Left renal cortex interstitium (tissue), 4 donors: ENCODE measurements at regions not wholly inside any gene's neighbourhood (a gene's known extent, or its start where the extent isn't known, plus 50 kb on each side); places are given as distances from the start of the nearest gene placed in this dataset.
"Not testable (repeated sequence)": the region's sequence is repeated elsewhere in the genome, so short reads cannot be mapped to it uniquely, and the experiment has no call there.

ENCODE experiments used
- DNase-seq, 4 donors: peaks; one replicate each; pipeline ENCODE4 v3.0.0-alpha.2; 2013; ENCODE audit warnings: low read depth in 4 of 4, low spot score in 2 of 4, missing footprints in 1 of 4

- DNase-seq: no peak
Measured at GRCh38 chr15:56812221-56812620, 78.9 kb upstream of the ZNF280D start.

DNA sequence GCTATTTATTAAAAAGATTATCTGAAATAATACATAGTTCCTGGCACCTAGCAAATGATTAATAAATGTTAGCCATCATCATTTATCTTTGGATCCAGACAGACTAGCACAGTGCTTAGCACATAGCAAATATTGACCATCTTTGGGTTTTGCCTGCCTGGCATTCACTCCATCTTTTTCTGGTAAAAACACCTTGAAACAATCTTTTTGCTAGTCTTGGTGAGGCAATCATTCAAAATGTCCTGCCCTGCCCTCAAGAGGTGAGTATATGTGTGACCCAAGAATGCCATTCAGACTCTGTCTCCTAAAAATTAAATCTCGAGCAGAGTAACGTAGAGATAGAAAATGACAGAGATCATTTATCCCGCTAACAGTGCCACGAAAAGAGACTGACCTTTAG lies 78.3 kb upstream of the ZNF280D start:
- DNase-seq: no peak

GRCh38 chr15:56808160-56808559 lies 74.9 kb upstream of the ZNF280D start:
- no peak for DNase-seq

DNA sequence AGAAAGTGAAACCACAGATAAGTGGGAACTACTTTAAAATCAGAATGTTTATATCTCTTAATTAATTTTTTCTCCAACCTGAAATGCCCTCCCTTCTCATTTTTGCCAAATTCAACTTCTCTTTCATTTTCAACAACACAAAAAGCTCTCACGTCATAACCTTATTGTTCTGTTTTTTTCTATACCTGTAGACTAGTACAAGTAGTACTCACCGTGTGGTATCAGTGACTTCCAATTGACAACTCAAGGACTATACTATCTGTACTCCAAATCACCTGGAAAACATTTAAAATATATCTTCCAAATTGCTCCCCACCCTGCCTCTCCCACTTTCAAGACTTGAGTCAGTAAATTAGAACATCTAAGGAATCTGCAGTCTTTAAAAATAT lies 72.8 kb upstream of the ZNF280D start:
- DNase-seq: no peak

GRCh38 chr15:56805466-56806147 lies 72.3 kb upstream of the ZNF280D start:
- DNase-seq: no peak

- DNase-seq: no peak
Measured at GRCh38 chr15:56804938-56805337, 71.6 kb upstream of the ZNF280D start.

- DNase-seq: no peak
Measured at GRCh38 chr15:56804279-56804678, 71.0 kb upstream of the ZNF280D start.

- no peak for DNase-seq
Measured at GRCh38 chr15:56802161-56802560, 68.9 kb upstream of the ZNF280D start.

- no peak for DNase-seq
Measured at GRCh38 chr15:56798639-56799038, 65.3 kb upstream of the ZNF280D start.

- no peak for DNase-seq
Measured at GRCh38 chr15:56797720-56798275, 64.5 kb upstream of the ZNF280D start.

GRCh38 chr15:56795502-56795901 lies 62.2 kb upstream of the ZNF280D start:
- DNase-seq: no peak

DNA sequence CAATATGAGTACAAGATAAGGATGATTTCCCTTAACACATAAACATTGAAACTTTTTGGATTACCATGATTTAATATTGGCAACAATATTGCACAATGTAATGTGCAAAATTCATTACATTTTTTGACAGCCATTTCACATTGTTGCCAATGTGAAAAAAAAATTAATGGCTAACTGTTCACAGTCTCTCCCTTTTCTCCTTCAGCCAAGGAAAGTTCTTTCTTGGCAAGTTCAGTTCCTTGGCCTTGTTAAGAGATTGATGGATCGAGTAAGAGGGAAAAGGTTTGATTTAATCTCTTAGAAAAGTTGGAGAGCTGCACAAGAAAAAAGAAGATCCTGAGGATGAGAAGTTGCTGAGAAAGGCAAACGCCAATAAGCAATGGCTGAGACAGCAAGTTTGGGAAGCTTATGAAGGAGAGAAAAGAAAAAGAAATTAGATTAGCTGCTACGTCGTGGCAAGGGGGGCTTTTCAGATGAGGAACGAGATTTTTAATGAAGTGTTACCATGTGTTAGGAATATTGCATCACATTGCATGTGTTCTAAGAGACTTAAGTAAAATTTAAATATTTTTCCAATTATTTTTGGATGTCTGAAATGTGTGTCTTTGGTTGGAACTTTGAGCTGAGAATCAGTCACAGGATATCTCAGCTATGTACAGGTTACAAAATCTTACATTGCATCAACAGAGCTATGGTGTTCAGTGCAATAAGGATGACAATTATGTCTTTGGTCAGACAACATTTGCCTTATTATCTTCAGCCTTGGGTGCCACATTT lies 61.4 kb upstream of the ZNF280D start:
- no peak for DNase-seq

GRCh38 chr15:56794165-56794552 lies 60.9 kb upstream of the ZNF280D start:
- no peak for DNase-seq

- no peak for DNase-seq
Measured at GRCh38 chr15:56792211-56792610, 58.9 kb upstream of the ZNF280D start.

DNA sequence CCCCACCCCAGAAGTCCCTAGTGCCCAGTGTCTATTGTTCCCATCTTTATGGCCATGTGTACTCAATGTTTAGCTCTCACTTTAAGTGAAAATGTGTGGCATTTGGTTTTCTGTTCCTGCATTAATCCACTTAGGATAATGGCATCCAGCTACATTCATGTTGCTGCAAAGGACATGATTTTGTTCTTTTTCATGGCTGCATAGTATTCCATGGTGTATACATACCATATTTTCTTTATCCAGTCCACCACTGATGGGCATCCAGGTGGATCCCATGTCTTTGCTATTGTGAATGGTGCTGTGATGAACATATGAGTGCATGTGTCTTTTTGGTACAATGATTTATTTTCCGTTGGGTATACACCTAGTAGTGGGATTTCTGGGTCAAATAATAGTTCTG lies 58.2 kb upstream of the ZNF280D start:
- not testable (repeated sequence) for DNase-seq

GRCh38 chr15:56788359-56788758 lies 55.0 kb upstream of the ZNF280D start:
- no peak for DNase-seq

DNA sequence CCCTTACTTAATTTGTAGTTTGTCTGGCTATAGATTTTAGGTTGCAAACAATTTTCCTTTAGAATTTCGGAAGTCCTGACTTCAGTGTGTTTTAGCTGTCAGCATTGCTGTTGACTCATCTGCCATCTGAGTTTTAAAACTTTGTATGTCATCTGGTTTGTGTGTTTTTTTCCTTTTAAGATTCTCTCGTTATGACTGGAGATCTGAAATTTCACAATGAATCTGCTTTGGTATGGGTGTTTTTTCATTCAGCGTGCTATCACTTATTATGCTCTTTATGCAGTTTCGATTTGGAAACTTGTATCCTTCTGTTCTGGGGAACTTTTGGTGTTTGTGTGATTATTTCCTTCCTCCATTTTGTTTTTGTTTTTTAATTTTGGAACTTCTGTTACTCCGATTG lies 53.7 kb upstream of the ZNF280D start:
- DNase-seq: no peak

- no peak for DNase-seq
Measured at GRCh38 chr15:56783857-56784661, 50.8 kb upstream of the ZNF280D start.

DNA sequence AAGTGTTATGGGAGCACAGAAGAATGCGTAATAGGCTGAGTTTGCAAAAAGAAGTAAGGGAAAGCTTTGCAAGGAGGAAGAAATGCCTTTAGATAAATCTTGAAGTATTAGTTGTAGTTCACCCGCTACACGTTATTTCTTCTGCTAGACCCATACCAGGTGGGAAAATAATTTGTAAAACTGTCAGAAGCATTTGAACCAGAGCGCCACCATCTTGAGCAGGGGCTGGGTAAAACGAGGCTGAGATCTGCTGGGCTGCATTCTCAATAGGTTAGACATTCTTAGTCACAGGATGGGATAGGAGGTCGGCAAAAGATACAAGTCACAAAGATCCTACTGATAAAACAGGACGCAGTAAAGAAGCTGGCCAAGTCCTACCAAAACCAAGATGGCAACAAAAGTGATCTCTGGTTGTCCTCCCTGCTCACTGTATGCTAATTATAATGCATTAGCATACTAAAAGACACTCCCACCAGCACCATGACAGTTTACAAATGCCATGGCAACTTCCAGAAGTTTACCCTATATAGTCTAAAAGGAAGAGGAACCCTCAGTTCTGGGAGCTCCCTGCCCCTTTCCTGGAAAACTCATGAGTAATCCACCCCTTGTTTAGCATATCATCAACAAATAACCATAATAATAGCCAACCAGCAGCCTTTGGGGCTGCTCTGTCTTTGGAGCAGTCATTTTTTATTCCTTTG lies 50.0 kb upstream of the ZNF280D start:
- DNase-seq: no peak
